Vagina (tissue), 2 donors: ENCODE measurements at regions not wholly inside any gene's neighbourhood (a gene's known extent, or its start where the extent isn't known, plus 50 kb on each side); places are given as distances from the start of the nearest gene placed in this dataset.

ENCODE experiments used
- POLR2A ChIP-seq, 2 donors: fragments of 450-650 bp; IDR thresholded peaks; one replicate each; pipeline ENCODE4 v1.6.1; 2017; ENCODE audit warnings: antibody characterized with exemption in 2 of 2, mild to moderate bottlenecking in 2 of 2, moderate library complexity in 2 of 2
- TF ChIP-seq, protein P1 (sequence below), 3 experiments: fragments of 450-650 bp in 2 of 3; fragments of 200-600 bp in 1 of 3; sonication (generic) in 1 of 3; IDR thresholded peaks; one replicate each; pipeline ENCODE4 v1.5.1; 2017 to 2019; ENCODE audit warnings: antibody characterized with exemption in 3 of 3, mild to moderate bottlenecking in 2 of 3, moderate library complexity in 2 of 3

DNA sequence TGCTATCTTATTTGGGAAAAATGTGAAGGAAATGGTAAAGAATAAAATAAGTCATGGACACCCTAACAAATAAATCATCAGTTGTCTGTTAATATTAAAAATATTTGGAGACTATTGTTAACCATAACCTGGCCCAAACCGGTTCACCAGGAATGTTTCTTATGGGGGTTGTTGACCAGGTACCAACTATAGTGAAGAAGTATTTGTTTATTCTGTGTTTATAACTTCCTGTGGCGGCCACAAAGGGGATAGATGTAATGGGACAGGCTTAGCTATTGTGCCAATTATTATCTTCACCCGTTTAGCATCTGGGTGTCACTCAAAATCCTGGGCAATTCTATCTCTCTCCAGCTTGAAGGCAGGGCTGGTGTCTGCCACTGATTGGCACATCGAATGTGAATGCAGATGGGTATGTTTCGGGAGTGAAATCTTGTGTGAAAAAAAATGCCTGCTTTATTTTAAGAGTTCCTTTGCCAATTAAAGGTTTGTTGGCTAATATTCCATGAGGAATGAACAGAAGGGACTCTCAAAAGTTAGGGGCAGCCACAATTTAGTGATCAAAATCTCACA is 500.9 kb downstream of the ARL4A start:
- TF ChIP-seq, protein P1, sequence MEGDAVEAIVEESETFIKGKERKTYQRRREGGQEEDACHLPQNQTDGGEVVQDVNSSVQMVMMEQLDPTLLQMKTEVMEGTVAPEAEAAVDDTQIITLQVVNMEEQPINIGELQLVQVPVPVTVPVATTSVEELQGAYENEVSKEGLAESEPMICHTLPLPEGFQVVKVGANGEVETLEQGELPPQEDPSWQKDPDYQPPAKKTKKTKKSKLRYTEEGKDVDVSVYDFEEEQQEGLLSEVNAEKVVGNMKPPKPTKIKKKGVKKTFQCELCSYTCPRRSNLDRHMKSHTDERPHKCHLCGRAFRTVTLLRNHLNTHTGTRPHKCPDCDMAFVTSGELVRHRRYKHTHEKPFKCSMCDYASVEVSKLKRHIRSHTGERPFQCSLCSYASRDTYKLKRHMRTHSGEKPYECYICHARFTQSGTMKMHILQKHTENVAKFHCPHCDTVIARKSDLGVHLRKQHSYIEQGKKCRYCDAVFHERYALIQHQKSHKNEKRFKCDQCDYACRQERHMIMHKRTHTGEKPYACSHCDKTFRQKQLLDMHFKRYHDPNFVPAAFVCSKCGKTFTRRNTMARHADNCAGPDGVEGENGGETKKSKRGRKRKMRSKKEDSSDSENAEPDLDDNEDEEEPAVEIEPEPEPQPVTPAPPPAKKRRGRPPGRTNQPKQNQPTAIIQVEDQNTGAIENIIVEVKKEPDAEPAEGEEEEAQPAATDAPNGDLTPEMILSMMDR (IDR thresholded peaks at IDR 0.05): no peak
- TF ChIP-seq POLR2A (IDR thresholded peaks at IDR 0.05): no peak
